SK-N-SH (cell line): ENCODE measurements at regions not wholly inside any gene's neighbourhood (a gene's known extent, or its start where the extent isn't known, plus 50 kb on each side); places are given as distances from the start of the nearest gene placed in this dataset.
"Not testable (repeated sequence)": the region's sequence is repeated elsewhere in the genome, so short reads cannot be mapped to it uniquely, and the experiment has no call there.

Experiments
- CTCF ChIA-PET: fragments of 300-600, 350-600 bp; formaldehyde crosslinking; extraction: SDS; loops from one replicate; lab custom pipeline; 2021; lab: Yijun Ruan, JAX
- POLR2A ChIA-PET: fragments of 350-600 bp; sonication (Branson Sonifier 250); formaldehyde crosslinking; extraction: SDS; loops from one replicate; lab custom pipeline; 2020; ENCODE audit warnings: antibody characterized with exemption, inconsistent platforms; lab: Yijun Ruan, JAX
- DNase-seq: peaks from one replicate; pipeline ENCODE4 v3.0.0; 2012
- H2AFZ ChIP-seq: fragments of 200-600 bp; sonication (generic); 2 replicates; pipeline ENCODE4 v1.8.1; 2016; ENCODE audit warnings: antibody characterized with exemption, mild to moderate bottlenecking, low read depth
- H3F3A ChIP-seq: fragments of 200-600 bp; sonication (generic); replicated peaks from 2 replicates; pipeline ENCODE3; 2016; ENCODE audit warnings: antibody characterized with exemption, mild to moderate bottlenecking; ENCODE audit not compliant: insufficient read depth
- H3K27ac ChIP-seq, 2 experiments: fragments of 200-500 bp in 1 of 2; fragments of 200-600 bp in 1 of 2; sonication (Bioruptor generic) in 1 of 2; sonication (generic), shearing (Covaris generic) in 1 of 2; 2 replicates each; pipeline versions ENCODE4 v1.5.1 to v1.6.1; 2014 to 2016; ENCODE audit warnings: low read depth in 2 of 2, inconsistent platforms in 1 of 2, low read length in 1 of 2, mild to moderate bottlenecking in 1 of 2, mixed read lengths in 1 of 2
- H3K27me3 ChIP-seq: fragments of 200-600 bp; sonication (generic), shearing (Covaris generic); 2 replicates; pipeline ENCODE4 v1.6.1; 2016; ENCODE audit warnings: mixed run types; ENCODE audit not compliant: insufficient read depth
- H3K36me3 ChIP-seq, 2 experiments: fragments of 200-500 bp in 1 of 2; fragments of 200-600 bp in 1 of 2; sonication (Bioruptor generic) in 1 of 2; sonication (generic) in 1 of 2; replicated peaks in 1 of 2; 2 replicates each; pipeline versions ENCODE3 to v1.5.1; 2014 to 2016; ENCODE audit warnings: low read length in 1 of 2, mild to moderate bottlenecking in 1 of 2; ENCODE audit not compliant: insufficient read depth in 2 of 2, control insufficient read depth in 1 of 2
- H3K4me1 ChIP-seq, 2 experiments: fragments of 200-500 bp in 1 of 2; fragments of 200-600 bp in 1 of 2; sonication (Bioruptor generic) in 1 of 2; sonication (generic), shearing (Covaris generic) in 1 of 2; 2 replicates each; pipeline versions ENCODE4 v1.5.1 to v1.6.1; 2014 to 2016; ENCODE audit warnings: low read depth in 1 of 2, low read length in 1 of 2, mixed run types in 1 of 2; ENCODE audit not compliant: insufficient read depth in 2 of 2, control insufficient read depth in 1 of 2
- H3K4me2 ChIP-seq: fragments of 200-600 bp; sonication (generic), shearing (Covaris generic); 2 replicates; pipeline ENCODE4 v1.6.1; 2017; ENCODE audit warnings: mixed run types
- H3K4me3 ChIP-seq, 2 experiments: fragments of 200-500 bp in 1 of 2; fragments of 200-600 bp in 1 of 2; sonication (Bioruptor generic) in 1 of 2; sonication (generic), shearing (Covaris generic) in 1 of 2; 2 replicates each; pipeline versions ENCODE4 v1.5.1 to v1.8.1; 2014 to 2016; ENCODE audit warnings: low read depth in 2 of 2, inconsistent platforms in 1 of 2, low read length in 1 of 2, mild to moderate bottlenecking in 1 of 2, mixed read lengths in 1 of 2, moderate library complexity in 1 of 2
- H3K79me2 ChIP-seq: fragments of 200-600 bp; sonication (generic); 2 replicates; pipeline ENCODE4 v1.8.1; 2017; ENCODE audit warnings: mild to moderate bottlenecking; ENCODE audit not compliant: insufficient read depth
- H3K9ac ChIP-seq: fragments of 200-600 bp; sonication (generic); 2 replicates; pipeline ENCODE4 v1.6.1; 2017; ENCODE audit warnings: mixed run types
- H3K9me2 ChIP-seq: fragments of 200-600 bp; sonication (generic); 2 replicates; pipeline ENCODE4 v1.6.1; 2017; ENCODE audit warnings: mixed run types
- H3K9me3 ChIP-seq: fragments of 200-600 bp; sonication (generic); 2 replicates; pipeline ENCODE4 v1.6.1; 2017; ENCODE audit warnings: mixed run types, mild to moderate bottlenecking, moderate library complexity
- H4K20me1 ChIP-seq: fragments of 200-600 bp; sonication (generic); 2 replicates; pipeline ENCODE4 v1.6.1; 2017; ENCODE audit warnings: mild to moderate bottlenecking, mixed run types; ENCODE audit not compliant: insufficient read depth
- CHD2 ChIP-seq: fragments of 150-350 bp; IDR thresholded peaks from 2 replicates; pipeline ENCODE4 v1.6.1; 2018; ENCODE audit warnings: low read length; ENCODE audit not compliant: partially characterized antibody
- CTCF ChIP-seq: fragments of 200-600 bp; sonication (generic); IDR thresholded peaks from 2 replicates; pipeline ENCODE4 v1.6.1; 2017; ENCODE audit warnings: antibody characterized with exemption, mild to moderate bottlenecking, moderate library complexity
- EZH2phosphoT487 ChIP-seq: fragments of 200-600 bp; sonication (generic); IDR thresholded peaks from 2 replicates; pipeline ENCODE4 v1.6.1; 2017; ENCODE audit warnings: low read depth, mixed run types, mild to moderate bottlenecking, antibody characterized with exemption, moderate library complexity, borderline replicate concordance
- FOSL2 ChIP-seq: IDR thresholded peaks from 2 replicates; pipeline ENCODE4 v1.4.0; 2012; ENCODE audit warnings: low read depth, mild to moderate bottlenecking, moderate library complexity, borderline replicate concordance
- FOXJ3 ChIP-seq: sonication (generic); formaldehyde crosslinking; IDR thresholded peaks from 2 replicates; pipeline ENCODE4 v1.5.1; 2020; ENCODE audit warnings: mild to moderate bottlenecking, missing genetic modification reagents
- GATA2 ChIP-seq: sonication (generic); formaldehyde crosslinking; IDR thresholded peaks from 2 replicates; pipeline ENCODE4 v1.5.0; 2020; ENCODE audit warnings: mild to moderate bottlenecking, missing genetic modification reagents
- JUND ChIP-seq: IDR thresholded peaks from 2 replicates; pipeline ENCODE4 v1.4.0; 2012
- MXI1 ChIP-seq: IDR thresholded peaks from 2 replicates; pipeline ENCODE4 v1.6.1; 2012; ENCODE audit warnings: mild to moderate bottlenecking, low read depth, low read length, improper control_type of control experiment
- PBX3 ChIP-seq: IDR thresholded peaks from 2 replicates; pipeline ENCODE4; 2012
- POLR2AphosphoS5 ChIP-seq: IDR thresholded peaks from 2 replicates; pipeline ENCODE4 v1.6.1; 2012; ENCODE audit warnings: low read depth, low read length
- REST ChIP-seq: IDR thresholded peaks from 2 replicates; pipeline ENCODE4 v1.6.1; 2012; ENCODE audit warnings: mild to moderate bottlenecking, low read depth, low read length, moderate library complexity
- RFX5 ChIP-seq: IDR thresholded peaks from 2 replicates; pipeline ENCODE4 v1.6.1; 2012; ENCODE audit warnings: mild to moderate bottlenecking, improper control_type of control experiment, low read length
- SMC3 ChIP-seq: IDR thresholded peaks from 2 replicates; pipeline ENCODE4 v1.6.1; 2012; ENCODE audit warnings: low read depth, low read length, improper control_type of control experiment
- TAF1 ChIP-seq: IDR thresholded peaks from 2 replicates; pipeline ENCODE4 v1.6.1; 2012; ENCODE audit warnings: low read depth, mild to moderate bottlenecking, low read length, moderate library complexity, borderline replicate concordance
- USF1 ChIP-seq: IDR thresholded peaks from 2 replicates; pipeline ENCODE4 v1.4.0; 2012; ENCODE audit warnings: low read depth, borderline replicate concordance
- WGBS: methylation state at CpG from one replicate; pipeline ENCODE4 v1.1.6; 2017; ENCODE audit warnings: low lambda C conversion rate; 5-methylcytosine and 5-hydroxymethylcytosine counted together
- TF ChIP-seq, protein P1 (sequence below): IDR thresholded peaks from 2 replicates; pipeline ENCODE4 v1.4.0; 2012; ENCODE audit warnings: low read depth

DNA sequence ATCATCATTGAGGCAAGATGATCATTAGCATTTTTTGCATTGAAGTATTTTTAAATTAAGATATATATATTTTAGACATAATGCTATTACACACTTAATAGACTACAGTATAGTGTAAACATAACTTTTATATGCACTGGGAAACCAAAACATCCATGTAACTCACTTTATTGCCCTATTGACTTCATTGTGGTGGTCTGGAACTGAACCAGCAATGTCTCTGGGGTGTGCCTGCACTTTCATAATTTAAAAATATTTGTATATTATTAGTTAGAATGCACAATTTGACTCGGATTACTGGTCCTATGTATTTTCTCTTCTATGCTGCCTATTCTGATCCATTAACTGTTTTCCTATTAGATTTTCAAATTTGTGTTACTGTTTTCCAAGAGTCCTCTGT is 109.1 kb upstream of the SPATA12 start (continued):
- TF ChIP-seq USF1 = no peak
- no peak for TF ChIP-seq MXI1

DNA sequence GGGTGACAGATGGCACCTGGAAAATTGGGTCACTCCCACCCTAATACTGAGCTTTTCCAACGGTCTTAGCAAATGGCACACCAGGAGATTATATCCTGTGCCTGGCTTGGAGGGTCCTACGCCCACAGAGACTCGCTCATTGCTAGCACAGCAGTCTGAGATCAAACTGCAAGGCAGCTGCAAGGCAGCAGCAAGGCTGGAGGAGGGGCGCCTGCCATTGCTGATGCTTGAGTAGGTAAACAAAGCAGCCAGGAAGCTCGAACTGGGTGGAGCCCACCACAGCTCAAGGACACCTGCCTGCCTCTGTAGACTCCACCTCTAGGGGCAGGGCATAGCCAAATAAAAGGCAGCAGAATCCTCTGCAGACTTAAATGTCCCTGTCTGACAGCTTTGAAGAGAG is 115.1 kb upstream of the SPATA12 start:
- DNase-seq, H3K9me2 ChIP-seq, H3F3A ChIP-seq, H3K9me3 ChIP-seq, H3K4me1 ChIP-seq, H3K27ac ChIP-seq, H3K4me2 ChIP-seq, POLR2A ChIA-PET, H3K27me3 ChIP-seq, H3K4me3 ChIP-seq, H2AFZ ChIP-seq, H3K9ac ChIP-seq, H3K36me3 ChIP-seq, CTCF ChIA-PET, H4K20me1 ChIP-seq, H3K79me2 ChIP-seq: not testable (repeated sequence)
- 63% methylated on average over 4 of the region's 5 CpGs for WGBS

DNA sequence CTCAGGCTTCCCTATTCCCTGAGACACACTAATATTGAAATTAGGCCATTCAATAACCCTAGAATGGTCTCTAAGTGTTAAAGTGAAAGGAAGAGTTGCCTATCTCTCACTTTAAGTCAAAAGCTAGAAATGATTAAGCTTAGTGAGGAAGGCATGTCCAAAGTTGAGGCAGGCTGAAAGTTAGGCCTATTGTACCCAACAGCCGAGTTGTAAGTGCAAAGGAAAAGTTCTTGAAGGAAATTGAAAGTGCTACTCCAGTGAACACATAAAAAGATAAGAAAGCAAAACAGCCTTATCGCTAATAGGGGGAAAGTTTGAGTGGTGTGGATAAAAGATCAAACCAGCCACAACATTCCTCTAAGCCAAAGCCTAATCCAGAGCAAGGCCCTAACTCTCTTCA is 117.9 kb upstream of the SPATA12 start:
- 81% methylated on average over 2 of the region's 2 CpGs for WGBS
- H3K9ac ChIP-seq = no peak overlapping the region
- TF ChIP-seq GATA2 (CRISPR knock-in tag) = no peak
- TF ChIP-seq SMC3 = no peak
- no peak for TF ChIP-seq POLR2AphosphoS5
- no peak for TF ChIP-seq MXI1
- no peak for TF ChIP-seq CHD2
- no peak for TF ChIP-seq REST
- no peak for TF ChIP-seq JUND
- no peak for TF ChIP-seq CTCF
- no peak for TF ChIP-seq TAF1
- no peak for TF ChIP-seq PBX3
- TF ChIP-seq, protein P1, sequence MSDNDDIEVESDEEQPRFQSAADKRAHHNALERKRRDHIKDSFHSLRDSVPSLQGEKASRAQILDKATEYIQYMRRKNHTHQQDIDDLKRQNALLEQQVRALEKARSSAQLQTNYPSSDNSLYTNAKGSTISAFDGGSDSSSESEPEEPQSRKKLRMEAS = no peak
- TF ChIP-seq EZH2phosphoT487 = no peak
- no peak for TF ChIP-seq RFX5
- TF ChIP-seq FOXJ3 = no peak
- TF ChIP-seq FOSL2 = no peak
- no peaks in the 10 kb centered on the region for H3F3A ChIP-seq
- CTCF ChIA-PET = no interaction called here
- H3K4me2 ChIP-seq = no peak overlapping the region
- no peaks in the 10 kb centered on the region for H3K79me2 ChIP-seq
- H4K20me1 ChIP-seq = no peaks in the 10 kb centered on the region
- no peaks in the 10 kb centered on the region for H3K36me3 ChIP-seq
- no peak overlapping the region for H3K4me3 ChIP-seq
- POLR2A ChIA-PET = no interaction called here
- no peak for DNase-seq
- H3K9me2 ChIP-seq = no peaks in the 10 kb centered on the region
- no peaks in the 10 kb centered on the region for H3K27me3 ChIP-seq
- no peak overlapping the region for H3K27ac ChIP-seq
- no peak overlapping the region for H2AFZ ChIP-seq
- H3K9me3 ChIP-seq = no peaks in the 10 kb centered on the region
- peaks cover 0 to 6% of the 10 kb centered on the region in 2 experiments; a peak in 1 of 4 replicates for H3K4me1 ChIP-seq
